Activated CD4-positive, alpha-beta memory T cell treated with anti-CD3 and anti-CD28 coated beads for 36 hours (primary cell): ENCODE measurements at regions not wholly inside any gene's neighbourhood (a gene's known extent, or its start where the extent isn't known, plus 50 kb on each side); places are given as distances from the start of the nearest gene placed in this dataset.
"Not testable (repeated sequence)": the region's sequence is repeated elsewhere in the genome, so short reads cannot be mapped to it uniquely, and the experiment has no call there.

Source experiments
- CTCF ChIA-PET: fragments of 350-600 bp; sonication (Branson Sonifier 250); formaldehyde crosslinking; loops from one replicate; lab custom pipeline; 2021; ENCODE audit warnings: antibody characterized with exemption, inconsistent platforms; lab: Charles Lee
- POLR2A ChIA-PET: fragments of 350-600 bp; sonication (Branson Sonifier 250); formaldehyde crosslinking; loops from one replicate; lab custom pipeline; 2021; ENCODE audit warnings: antibody characterized with exemption; lab: Charles Lee
- DNase-seq: peaks from one replicate; pipeline ENCODE4 v3.0.0-alpha.2; 2020
- H3K27ac Mint-ChIP-seq: one replicate; pipeline ENCODE4 v1.8.0; 2021; ENCODE audit warnings: mixed read lengths
- H3K27me3 Mint-ChIP-seq: one replicate; pipeline ENCODE4 v1.8.0; 2021; ENCODE audit warnings: mixed read lengths
- H3K36me3 Mint-ChIP-seq: one replicate; pipeline ENCODE4 v1.8.0; 2021; ENCODE audit warnings: mixed read lengths
- H3K4me1 Mint-ChIP-seq: one replicate; pipeline ENCODE4 v1.8.0; 2021; ENCODE audit warnings: low read depth, mixed read lengths
- H3K4me3 Mint-ChIP-seq: one replicate; pipeline ENCODE4 v1.8.0; 2021; ENCODE audit warnings: mild to moderate bottlenecking, mixed read lengths
- H3K9me3 Mint-ChIP-seq: one replicate; pipeline ENCODE4 v1.8.0; 2021; ENCODE audit warnings: mixed read lengths
- intact Hi-C: fragments of 100-400 bp; cut with micrococcal nuclease; formaldehyde crosslinking; loops from one replicate; pipeline ENCODE4 v1.15.1; 2023

GRCh38 chr5:12175914-12176585 lies 271.8 kb upstream of the CTNND2 start:
- H3K27me3 Mint-ChIP-seq, result no peaks in the 10 kb centered on the region
- H3K36me3 Mint-ChIP-seq, result no peaks in the 10 kb centered on the region
- CTCF ChIA-PET, result no interaction called here
- H3K4me3 Mint-ChIP-seq, result no peak overlapping the region
- intact Hi-C loops, result no loop called here
- no peak overlapping the region for H3K27ac Mint-ChIP-seq
- DNase-seq, result no peak
- POLR2A ChIA-PET, result no interaction called here
- no peaks in the 10 kb centered on the region for H3K4me1 Mint-ChIP-seq
- peaks cover 1% of the 10 kb centered on the region for H3K9me3 Mint-ChIP-seq

- no peaks in the 10 kb centered on the region for H3K36me3 Mint-ChIP-seq
- intact Hi-C loops, result no loop called here
- no peaks in the 10 kb centered on the region for H3K9me3 Mint-ChIP-seq
- POLR2A ChIA-PET, result no interaction called here
- no peak overlapping the region for H3K27ac Mint-ChIP-seq
- no peaks in the 10 kb centered on the region for H3K4me1 Mint-ChIP-seq
- H3K27me3 Mint-ChIP-seq, result no peaks in the 10 kb centered on the region
- no peak overlapping the region for H3K4me3 Mint-ChIP-seq
- CTCF ChIA-PET, result no interaction called here
- DNase-seq, result no peak
Observed at GRCh38 chr5:12174734-12175133, 270.5 kb upstream of the CTNND2 start.

GRCh38 chr5:12169536-12169935 lies 265.3 kb upstream of the CTNND2 start:
- CTCF ChIA-PET, result no interaction called here
- Mint-ChIP-seq H3K27ac (no peak overlapping the region), H3K9me3 (peaks cover 2% of the 10 kb centered on the region), H3K36me3 (no peaks in the 10 kb centered on the region), H3K4me3 (no peak overlapping the region), H3K4me1 (no peaks in the 10 kb centered on the region), H3K27me3 (no peaks in the 10 kb centered on the region)
- intact Hi-C loops, result no loop called here
- POLR2A ChIA-PET, result no interaction called here
- DNase-seq, result no peak

GRCh38 chr5:12162863-12163262 lies 258.6 kb upstream of the CTNND2 start:
- intact Hi-C loops, result no loop called here
- Mint-ChIP-seq H3K4me3 (no peak overlapping the region), H3K9me3 (peaks cover 23% of the 10 kb centered on the region), H3K36me3 (no peaks in the 10 kb centered on the region), H3K4me1 (no peaks in the 10 kb centered on the region), H3K27me3 (no peaks in the 10 kb centered on the region), H3K27ac (no peak overlapping the region)
- no peak for DNase-seq
- ChIA-PET CTCF (no interaction called here), POLR2A (no interaction called here)

- Mint-ChIP-seq H3K4me1 (no peaks in the 10 kb centered on the region), H3K27me3 (no peaks in the 10 kb centered on the region), H3K36me3 (no peaks in the 10 kb centered on the region), H3K9me3 (peaks cover 17% of the 10 kb centered on the region), H3K27ac (no peak overlapping the region), H3K4me3 (no peak overlapping the region)
- ChIA-PET CTCF (no interaction called here), POLR2A (no interaction called here)
- intact Hi-C loops, result no loop called here
- DNase-seq, result no peak
Observed at GRCh38 chr5:12147513-12147912, 243.3 kb upstream of the CTNND2 start.

- Mint-ChIP-seq H3K4me1 (no peaks in the 10 kb centered on the region), H3K27me3 (no peaks in the 10 kb centered on the region), H3K36me3 (no peaks in the 10 kb centered on the region), H3K9me3 (peaks cover 22% of the 10 kb centered on the region), H3K4me3 (no peak overlapping the region), H3K27ac (no peak overlapping the region)
- no peak for DNase-seq
- intact Hi-C loops, result no loop called here
- POLR2A ChIA-PET, result no interaction called here
- CTCF ChIA-PET, result no interaction called here
Observed at GRCh38 chr5:12141496-12141895, 237.2 kb upstream of the CTNND2 start.

GRCh38 chr5:12133520-12133919 lies 229.3 kb upstream of the CTNND2 start:
- Mint-ChIP-seq H3K27ac (no peak overlapping the region), H3K4me1 (no peaks in the 10 kb centered on the region), H3K9me3 (peaks cover 39% of the 10 kb centered on the region), H3K4me3 (no peak overlapping the region), H3K36me3 (no peaks in the 10 kb centered on the region), H3K27me3 (no peaks in the 10 kb centered on the region)
- intact Hi-C loops, result no loop called here
- no peak for DNase-seq
- ChIA-PET POLR2A (no interaction called here), CTCF (no interaction called here)

- H3K9me3 Mint-ChIP-seq, result peaks cover 32% of the 10 kb centered on the region
- DNase-seq, POLR2A ChIA-PET, CTCF ChIA-PET, H3K4me1 Mint-ChIP-seq, H3K27me3 Mint-ChIP-seq, H3K27ac Mint-ChIP-seq, H3K36me3 Mint-ChIP-seq, H3K4me3 Mint-ChIP-seq, intact Hi-C loops: not testable (repeated sequence)
Observed at GRCh38 chr5:12131020-12131419, 226.8 kb upstream of the CTNND2 start.

GRCh38 chr5:12125895-12126294 lies 221.6 kb upstream of the CTNND2 start:
- Mint-ChIP-seq H3K36me3 (no peaks in the 10 kb centered on the region), H3K27ac (no peak overlapping the region), H3K4me1 (no peaks in the 10 kb centered on the region), H3K4me3 (no peak overlapping the region), H3K9me3 (peaks cover 13% of the 10 kb centered on the region), H3K27me3 (no peaks in the 10 kb centered on the region)
- intact Hi-C loops, result no loop called here
- ChIA-PET POLR2A (no interaction called here), CTCF (no interaction called here)
- no peak for DNase-seq

- Mint-ChIP-seq H3K36me3 (no peaks in the 10 kb centered on the region), H3K4me3 (no peak overlapping the region), H3K4me1 (no peaks in the 10 kb centered on the region), H3K27ac (no peak overlapping the region), H3K27me3 (no peaks in the 10 kb centered on the region), H3K9me3 (peaks cover 4% of the 10 kb centered on the region)
- ChIA-PET POLR2A (no interaction called here), CTCF (no interaction called here)
- intact Hi-C loops, result no loop called here
- DNase-seq, result no peak
Observed at GRCh38 chr5:12119657-12120056, 215.4 kb upstream of the CTNND2 start.

GRCh38 chr5:12114075-12114474 lies 209.8 kb upstream of the CTNND2 start:
- no peak overlapping the region for H3K27ac Mint-ChIP-seq
- no peaks in the 10 kb centered on the region for H3K4me1 Mint-ChIP-seq
- H3K4me3 Mint-ChIP-seq, result no peak overlapping the region
- no peaks in the 10 kb centered on the region for H3K9me3 Mint-ChIP-seq
- ChIA-PET POLR2A (no interaction called here), CTCF (no interaction called here)
- no peaks in the 10 kb centered on the region for H3K36me3 Mint-ChIP-seq
- no peak for DNase-seq
- intact Hi-C loops, result no loop called here
- H3K27me3 Mint-ChIP-seq, result no peaks in the 10 kb centered on the region

GRCh38 chr5:12113062-12113461 lies 208.8 kb upstream of the CTNND2 start:
- ChIA-PET CTCF (no interaction called here), POLR2A (no interaction called here)
- intact Hi-C loops, result no loop called here
- H3K27me3 Mint-ChIP-seq, result no peaks in the 10 kb centered on the region
- H3K27ac Mint-ChIP-seq, result no peak overlapping the region
- no peak for DNase-seq
- no peaks in the 10 kb centered on the region for H3K9me3 Mint-ChIP-seq
- no peaks in the 10 kb centered on the region for H3K36me3 Mint-ChIP-seq
- H3K4me3 Mint-ChIP-seq, result no peak overlapping the region
- no peaks in the 10 kb centered on the region for H3K4me1 Mint-ChIP-seq

- no peaks in the 10 kb centered on the region for H3K4me1 Mint-ChIP-seq
- DNase-seq, result no peak
- CTCF ChIA-PET, result no interaction called here
- H3K36me3 Mint-ChIP-seq, result no peaks in the 10 kb centered on the region
- intact Hi-C loops, result no loop called here
- no peak overlapping the region for H3K27ac Mint-ChIP-seq
- no peaks in the 10 kb centered on the region for H3K27me3 Mint-ChIP-seq
- H3K4me3 Mint-ChIP-seq, result no peak overlapping the region
- POLR2A ChIA-PET, result no interaction called here
- H3K9me3 Mint-ChIP-seq, result peaks cover under 1% of the 10 kb centered on the region
Observed at GRCh38 chr5:12111261-12111660, 207.0 kb upstream of the CTNND2 start.
